ENCODE measurements at regions not wholly inside any gene's neighbourhood (a gene's known extent, or its start where the extent isn't known, plus 50 kb on each side); places are given as distances from the start of the nearest gene placed in this dataset.

GRCh38 chr6:166678426-166678825 lies 51.4 kb upstream of the RPS6KA2 start:
- no peak for TF ChIP-seq CTCF (IDR thresholded peaks at IDR 0.05 in 8 of 11, conservative IDR thresholded peaks at IDR 0.05 in 3 of 11)
- no peak for TF ChIP-seq POLR2AphosphoS5 (IDR thresholded peaks at IDR 0.05)

Data from spleen (tissue), 7 donors.